Stimulated activated CD8-positive, alpha-beta memory T cell treated with anti-CD3 and anti-CD28 coated beads, Interleukin-4, amount 100 ng/mL, for 24 hours (primary cell): ENCODE measurements at regions not wholly inside any gene's neighbourhood (a gene's known extent, or its start where the extent isn't known, plus 50 kb on each side); places are given as distances from the start of the nearest gene placed in this dataset.
"Not testable (repeated sequence)": the region's sequence is repeated elsewhere in the genome, so short reads cannot be mapped to it uniquely, and the experiment has no call there.

Source experiments
- DNase-seq: peaks from one replicate; pipeline ENCODE4 v3.0.0-alpha.2; 2020; ENCODE audit warnings: low read depth

DNA sequence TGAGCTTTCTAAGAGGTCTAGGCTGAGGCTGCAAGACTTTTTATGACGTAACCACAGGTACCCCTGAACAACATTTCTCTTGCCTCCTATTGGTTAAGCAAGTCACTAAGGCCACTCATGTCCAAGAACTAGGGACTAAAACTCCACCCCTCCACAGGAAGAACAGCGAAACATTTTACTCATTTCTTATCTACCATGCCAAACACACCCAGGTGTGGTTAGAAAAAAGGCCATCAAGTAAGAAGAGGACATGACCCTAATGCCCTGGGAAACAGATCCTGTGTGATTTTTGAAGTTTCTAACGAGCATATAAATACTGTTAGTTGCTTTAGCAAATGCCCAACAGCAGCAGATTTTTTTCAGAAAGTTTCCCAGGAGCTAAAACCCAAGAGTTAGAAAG is 282.4 kb upstream of the DYNLRB2 start:
- DNase-seq = no peak

DNA sequence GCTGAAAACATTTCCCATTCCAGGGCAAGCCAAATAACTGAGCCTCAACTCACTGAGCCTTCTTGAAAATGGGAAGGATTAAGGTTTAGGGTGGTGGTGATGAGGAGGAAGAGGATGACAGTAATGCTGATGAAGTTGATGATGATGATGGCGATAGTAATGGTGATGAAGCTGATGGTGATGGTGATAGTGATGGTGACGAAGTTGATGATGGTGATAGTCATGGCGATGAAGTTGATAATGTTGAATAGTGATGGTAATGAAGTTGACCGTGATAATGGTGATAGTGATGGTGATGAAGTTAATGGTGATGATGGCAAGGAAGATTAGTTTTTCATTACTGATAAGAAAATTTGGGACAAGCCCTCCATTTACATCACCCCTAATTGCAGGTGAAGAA is 285.8 kb upstream of the DYNLRB2 start:
- no peak for DNase-seq

DNA sequence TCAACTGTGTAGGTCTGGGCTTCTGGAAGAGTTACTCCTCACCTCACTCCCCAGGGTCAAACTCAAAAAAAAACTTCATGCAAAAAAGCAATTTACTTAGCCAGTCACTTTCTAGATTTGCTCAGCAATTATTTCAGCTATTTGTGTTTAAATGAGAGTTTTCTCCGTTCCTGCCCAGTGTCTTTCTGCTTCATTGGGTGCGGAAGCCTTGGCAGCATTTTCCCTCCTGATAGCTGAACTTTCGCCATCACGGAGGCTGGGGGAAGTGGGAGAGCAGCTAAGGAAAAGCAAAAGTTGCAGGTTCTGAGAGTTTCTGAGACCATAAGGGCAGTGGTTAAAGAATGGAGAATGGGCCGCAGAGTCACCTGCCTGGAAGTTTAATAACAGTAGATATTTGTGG is 287.1 kb upstream of the DYNLRB2 start:
- no peak for DNase-seq

DNA sequence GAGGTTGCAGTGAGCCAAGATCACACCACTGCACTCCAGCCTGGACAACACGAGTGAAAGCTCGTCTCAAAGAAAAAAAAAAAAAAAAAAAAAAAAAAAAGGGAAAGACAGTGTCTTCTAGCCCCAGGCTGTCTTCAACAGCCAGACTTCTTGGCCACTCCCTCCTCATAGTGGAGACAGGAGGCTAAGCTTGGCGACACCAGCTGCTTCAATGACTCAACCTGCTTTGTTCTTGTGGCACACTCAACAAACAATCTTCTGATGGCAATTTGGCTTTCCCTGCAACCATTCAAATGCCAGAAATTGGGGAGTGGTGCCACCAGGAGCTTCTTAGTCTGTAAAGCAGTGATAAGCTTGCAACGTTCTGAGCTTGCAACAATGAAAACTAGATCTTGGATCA is 290.4 kb upstream of the DYNLRB2 start:
- DNase-seq = no peak

DNA sequence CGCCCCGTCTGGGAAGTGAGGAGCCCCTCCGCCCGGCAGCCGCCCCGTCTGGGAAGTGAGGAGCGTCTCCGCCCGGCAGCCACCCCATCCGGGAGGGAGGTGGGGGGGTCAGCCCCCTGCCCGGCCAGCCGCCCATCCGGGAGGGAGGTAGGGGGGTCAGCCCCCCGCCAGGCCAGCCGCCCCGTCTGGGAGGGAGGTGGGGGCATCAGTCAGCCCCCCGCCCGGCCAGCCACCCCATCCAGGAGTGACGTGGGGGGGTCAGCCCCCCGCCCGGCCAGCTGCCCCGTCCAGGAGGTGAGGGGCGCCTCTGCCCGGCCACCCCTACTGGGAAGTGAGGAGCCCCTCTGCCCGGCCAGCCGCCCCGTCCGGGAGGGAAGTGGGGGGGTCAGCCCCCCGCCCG is 297.5 kb upstream of the DYNLRB2 start:
- not testable (repeated sequence) for DNase-seq

DNA sequence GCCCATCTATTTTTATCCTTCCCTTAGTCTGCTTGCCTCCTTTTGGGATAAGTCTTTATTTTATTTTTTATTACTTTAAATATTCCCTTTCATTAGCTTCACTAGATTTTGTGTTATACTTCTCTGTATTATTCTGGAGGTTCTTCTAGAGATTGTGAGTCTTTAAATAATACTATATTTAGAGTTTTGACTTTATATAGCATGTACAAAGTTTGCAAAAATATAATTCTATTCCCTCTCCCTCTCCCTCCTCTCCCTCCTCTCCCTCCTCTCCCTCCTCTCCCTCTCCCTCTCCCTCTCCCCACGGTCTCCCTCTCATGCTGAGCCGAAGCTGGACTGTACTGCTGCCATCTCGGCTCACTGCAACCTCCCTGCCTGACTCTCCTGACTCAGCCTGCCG is 298.5 kb upstream of the DYNLRB2 start:
- not testable (repeated sequence) for DNase-seq

DNA sequence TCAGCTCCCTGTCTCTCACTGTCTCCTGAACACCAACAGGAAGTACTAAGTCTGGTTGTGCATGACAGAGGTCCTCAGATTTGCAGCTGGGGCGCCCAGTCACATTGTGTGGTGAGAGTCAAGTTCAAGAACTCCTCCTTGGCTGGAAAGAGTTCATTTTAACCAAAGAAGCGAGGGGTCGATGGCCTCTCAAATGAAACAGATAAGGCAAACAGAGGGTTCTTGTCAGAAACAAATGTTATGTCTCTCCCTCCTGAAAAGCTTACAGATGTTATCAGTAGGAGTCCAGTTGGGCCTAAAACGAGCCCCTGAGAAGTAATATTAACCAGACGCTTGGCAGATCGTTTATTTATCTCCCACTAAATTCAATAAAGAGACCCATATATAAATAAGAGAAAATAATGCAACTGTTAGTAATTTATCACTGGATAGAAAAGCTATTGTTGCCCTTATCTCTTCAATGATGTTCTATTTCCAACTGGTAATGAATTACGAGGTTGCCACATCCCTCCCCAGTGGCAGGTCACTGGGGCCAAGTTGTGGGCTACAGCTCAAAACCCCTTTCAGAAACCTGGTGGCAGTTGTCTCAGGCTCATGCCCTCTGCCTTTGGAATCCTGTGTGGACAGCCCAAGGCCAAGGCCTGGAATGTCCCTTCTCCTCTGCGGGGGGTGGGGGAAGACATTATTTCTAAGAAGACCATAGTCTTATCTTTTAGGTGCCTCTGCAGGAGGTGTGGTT is 307.5 kb upstream of the DYNLRB2 start:
- DNase-seq = no peak

DNA sequence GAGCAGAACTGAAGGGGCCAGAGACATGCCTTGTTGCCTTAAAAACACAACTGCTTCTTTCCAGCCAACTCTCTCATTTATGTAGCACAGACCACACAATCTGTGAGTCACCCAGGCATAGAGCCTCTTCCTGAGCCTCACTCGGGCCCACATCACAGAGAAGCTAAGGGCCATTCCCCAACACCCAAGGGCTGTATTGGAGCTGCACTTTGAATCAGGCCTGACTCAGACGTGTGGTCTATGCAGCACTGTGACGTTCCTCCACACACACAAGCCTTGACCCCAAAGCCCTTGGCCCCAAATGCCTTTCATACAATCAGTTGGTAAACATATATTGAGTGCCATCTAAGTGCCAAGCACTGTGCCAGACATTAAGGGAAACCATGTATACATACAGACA is 308.9 kb upstream of the DYNLRB2 start:
- peak; percentile 0 for DNase-seq

DNA sequence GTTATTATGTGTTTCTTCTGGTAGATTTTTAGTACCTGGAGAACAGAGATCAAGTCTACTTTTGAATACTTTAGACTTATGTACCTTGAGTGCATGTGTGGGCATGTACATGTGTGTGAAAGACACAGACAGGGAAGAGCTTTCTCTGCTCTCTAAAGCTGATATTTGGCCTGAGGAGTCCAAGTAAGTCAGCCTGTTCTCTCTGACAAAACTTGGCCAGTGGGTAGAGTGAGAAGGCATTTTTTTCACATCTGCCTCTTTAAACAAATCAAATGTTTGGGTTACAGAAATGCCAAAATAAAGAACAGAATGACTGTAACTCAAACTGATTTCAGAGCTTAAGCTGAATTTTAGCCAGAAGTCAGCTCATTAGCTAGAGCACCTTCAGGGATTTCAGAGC is 309.7 kb upstream of the DYNLRB2 start:
- DNase-seq = no peak

DNA sequence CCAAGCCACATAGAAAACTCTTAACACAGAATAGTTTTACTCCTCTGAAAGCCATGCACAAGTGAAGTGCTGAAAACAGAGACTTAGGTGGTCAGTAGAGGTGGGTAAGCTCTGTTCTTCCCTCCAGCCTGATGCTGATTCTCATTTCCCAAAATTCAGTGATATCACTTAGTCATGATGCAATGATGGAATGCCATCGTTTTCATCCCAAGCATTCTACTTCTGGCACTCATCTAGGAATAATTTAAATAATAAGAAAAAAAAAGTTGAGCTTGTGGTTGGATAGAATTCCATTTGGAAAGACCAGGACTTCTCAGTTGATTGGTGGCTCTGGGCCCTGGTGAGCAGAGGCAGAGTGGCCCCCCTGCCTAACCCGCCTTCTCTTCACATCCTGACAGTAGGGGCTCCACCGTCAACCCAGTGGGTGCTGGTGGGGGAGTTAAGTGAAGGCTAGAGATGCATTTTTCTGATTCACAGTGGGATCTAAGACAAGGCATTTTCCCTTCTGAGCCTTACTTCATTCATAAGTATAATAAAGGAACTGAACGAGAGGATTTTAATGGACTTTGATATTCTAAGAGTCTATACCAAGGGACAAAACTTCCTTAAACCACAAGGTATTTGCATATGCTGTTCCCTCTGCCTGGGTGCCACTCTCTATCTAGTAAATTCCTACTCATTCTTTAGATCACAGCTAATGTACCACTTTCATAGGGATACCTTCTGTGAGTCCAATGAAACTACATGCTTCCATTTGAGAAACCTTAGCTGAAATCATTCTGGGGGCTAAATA is 310.3 kb upstream of the DYNLRB2 start:
- DNase-seq = no peak

DNA sequence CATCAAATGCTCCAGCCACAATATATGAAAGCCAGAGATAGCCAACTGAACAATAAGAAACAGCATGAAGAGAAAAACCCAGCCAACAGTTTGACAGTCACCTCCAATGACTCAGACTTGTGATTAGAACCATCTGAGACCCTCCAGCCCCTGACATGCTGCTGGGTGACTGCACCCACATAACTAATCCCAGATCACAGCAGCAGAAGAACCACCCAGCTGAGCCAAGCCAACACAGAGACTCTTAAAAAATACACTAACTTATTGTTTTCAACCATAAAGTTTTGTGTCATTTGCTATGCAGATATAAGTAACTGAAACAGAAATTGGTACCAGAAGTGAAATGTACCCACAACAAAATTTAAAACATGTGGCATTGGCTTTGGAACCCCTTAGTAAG is 314.3 kb upstream of the DYNLRB2 start:
- DNase-seq = no peak

DNA sequence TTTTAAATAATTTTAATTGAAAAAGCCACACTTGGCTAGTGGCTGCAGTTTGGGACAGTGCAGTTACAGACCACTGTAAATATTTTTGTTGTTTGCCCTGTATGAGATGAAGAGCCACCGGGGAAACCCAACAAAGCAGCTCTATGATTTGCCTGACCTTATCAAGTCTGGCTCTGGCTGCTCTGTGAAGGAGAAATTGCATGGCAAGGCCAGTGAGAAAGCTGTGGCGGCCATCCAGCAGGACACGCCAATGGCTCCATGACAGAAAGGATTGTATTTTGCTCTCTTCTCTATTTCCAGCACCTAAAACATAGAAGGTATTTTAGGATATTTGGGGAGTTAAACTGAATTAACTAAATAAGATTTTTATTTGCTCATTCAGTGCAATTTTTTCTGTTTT is 330.0 kb upstream of the DYNLRB2 start:
- DNase-seq = no peak

DNA sequence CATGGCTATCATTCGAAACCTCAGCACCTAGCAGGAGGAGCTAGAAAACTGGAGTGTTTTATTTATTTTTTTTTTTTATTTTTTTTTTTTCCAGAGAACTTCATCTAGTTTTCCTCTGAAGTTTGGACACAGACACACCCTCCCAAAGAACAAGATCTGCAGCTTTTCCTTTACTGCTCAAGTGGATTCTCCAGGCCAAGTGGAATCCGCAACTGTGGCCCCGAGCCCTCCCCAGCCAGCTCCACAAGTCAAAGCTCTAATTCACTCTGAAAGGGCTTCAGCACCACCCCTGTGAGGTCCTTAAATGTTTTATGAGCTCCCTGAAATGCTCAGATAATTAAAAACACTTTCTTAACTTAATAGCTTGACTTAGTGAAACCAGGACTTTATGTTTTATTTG is 332.1 kb upstream of the DYNLRB2 start:
- DNase-seq = no peak

DNA sequence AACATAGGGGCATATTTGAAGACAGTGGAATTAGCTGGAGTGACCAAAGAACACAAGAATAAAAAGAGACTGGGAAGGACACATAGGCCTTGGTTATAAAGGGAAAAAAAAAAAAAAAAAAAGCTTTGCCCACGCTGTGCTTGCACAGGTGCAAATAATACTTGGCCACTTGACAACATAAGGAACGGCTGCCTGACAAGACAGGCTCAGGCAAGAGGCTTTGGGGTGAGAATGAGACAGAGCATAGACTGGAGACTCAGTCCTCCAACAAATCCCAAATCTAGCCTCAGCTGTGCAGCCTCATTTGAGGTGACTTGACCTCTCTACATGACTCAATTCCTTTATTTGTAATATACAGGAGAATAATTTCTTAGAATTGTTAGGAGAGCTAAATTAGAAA is 332.8 kb upstream of the DYNLRB2 start:
- DNase-seq = no peak

DNA sequence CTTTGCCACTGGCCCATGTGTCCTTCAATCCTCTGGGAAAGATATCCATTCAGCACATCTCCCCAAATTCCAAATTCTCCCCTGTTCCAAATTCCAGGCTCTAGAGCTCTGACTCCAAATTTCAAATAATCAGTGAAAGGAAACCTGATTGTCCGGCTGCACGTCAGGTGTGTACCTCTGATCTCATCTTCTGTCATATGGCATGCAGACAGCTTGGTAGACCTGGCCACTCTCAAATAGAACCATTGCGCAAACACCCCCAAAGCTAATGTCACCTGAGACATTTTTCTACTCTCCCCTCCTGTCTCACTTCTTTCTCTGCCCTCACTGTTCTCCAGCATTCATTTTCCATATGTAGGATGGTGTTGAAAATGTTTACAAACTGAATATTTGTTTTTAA is 337.0 kb upstream of the DYNLRB2 start:
- no peak for DNase-seq

DNA sequence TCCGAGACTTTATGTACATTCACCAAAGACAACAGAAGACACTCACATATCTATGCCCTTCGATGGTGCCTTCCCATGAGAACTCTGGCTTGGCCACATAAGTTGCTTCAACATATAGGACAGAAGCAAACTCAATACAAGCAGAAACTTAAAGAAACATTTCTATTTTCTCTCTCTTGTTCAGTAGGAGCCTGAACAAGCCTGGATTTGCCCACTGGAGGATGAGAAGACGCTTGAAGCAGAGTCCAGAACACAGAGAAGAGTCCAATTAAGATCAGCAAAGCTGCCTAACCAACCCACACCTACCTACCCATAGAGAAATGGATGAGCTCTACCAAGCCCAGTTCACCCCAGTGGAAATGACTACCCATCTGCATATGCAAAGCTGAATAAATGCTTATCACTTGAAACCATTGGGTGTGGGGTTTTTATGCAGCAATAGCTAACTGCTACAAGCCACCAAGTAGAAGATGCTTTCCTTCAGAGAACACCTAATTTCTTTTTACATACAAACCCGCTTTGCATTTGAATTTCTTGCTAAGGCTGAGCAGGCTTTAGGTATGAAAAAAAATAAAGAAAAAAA is 337.9 kb upstream of the DYNLRB2 start:
- DNase-seq = no peak

DNA sequence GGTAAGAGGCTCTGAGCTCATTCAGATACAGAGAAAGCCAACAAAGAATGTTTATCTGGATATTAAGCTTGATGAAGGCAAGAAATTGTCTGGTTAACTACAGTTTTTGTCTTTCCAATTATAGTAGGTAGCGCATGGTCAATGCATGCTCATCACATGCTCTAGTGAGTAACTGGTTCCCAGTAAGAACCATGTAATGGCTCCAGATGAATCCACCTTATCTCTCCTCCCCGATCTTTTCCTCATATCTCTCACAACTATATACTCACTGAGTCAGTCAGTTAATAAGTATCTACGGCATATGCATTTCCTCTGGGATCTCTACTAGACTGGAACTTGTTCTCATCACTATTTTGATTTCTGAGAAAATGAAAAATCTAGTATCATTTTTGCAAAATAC is 340.7 kb upstream of the DYNLRB2 start:
- no peak for DNase-seq

DNA sequence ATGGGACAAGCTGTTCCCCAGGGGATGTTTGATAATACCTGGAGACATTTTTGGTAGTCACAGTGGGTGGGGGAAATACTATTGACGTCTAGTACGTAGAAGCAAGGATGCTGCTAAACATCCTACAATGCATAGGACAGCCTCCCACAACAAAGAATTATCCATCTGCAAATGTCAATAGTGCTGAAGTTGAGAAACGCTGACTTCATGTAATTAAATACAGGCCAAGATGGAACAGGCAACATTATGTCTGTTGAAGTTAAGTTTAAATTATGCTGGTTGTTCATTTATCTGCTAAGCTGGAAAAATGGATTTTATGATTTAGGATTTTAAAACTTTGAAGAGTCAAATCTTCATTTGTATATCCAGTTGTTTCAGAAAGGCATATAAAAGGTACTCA is 341.2 kb upstream of the DYNLRB2 start:
- DNase-seq = no peak

DNA sequence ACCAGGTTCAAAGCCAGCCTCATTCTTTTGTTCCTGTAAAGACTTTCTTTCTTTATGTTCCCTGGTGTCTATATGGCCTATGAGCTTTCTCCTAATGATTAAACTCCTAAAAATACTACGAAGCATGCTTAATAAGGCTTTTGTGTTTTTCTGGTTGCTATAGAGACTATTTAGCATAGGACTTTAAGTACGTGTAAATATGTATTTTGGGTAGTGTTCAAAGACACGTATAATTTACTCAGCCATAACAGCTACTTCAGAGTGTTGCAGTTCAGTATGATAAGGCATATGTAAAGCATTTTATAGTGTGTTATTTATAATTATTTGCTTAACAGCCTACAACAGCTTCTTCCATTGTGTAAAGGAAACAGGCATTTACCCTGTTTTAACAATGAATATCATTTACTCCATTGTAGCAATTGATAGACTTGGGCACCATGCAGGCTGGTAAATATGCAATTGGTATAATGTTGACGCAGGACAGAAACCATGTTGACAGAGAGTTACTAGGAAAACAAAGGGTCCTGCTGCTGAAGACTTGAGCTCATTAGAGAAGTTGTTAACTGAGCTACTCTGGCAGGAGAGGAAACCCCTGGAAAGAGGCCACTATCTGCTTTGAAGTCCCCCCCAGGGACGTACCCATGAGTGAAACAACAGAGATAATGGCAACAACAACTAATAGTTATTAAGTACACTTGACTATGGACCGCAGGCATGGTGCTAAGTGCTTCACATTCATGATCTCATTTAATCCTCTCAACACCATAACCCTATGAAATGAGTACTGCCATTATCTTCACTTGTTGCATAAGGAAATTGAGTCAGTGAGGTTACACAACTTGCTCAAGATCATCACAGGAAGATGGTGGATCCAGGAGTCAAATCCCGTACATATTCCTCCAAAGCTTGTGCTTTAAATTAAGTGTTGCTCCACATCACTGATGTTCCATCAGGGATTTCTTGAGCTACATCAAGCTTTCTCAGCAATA is 342.2 kb upstream of the DYNLRB2 start:
- DNase-seq = no peak

DNA sequence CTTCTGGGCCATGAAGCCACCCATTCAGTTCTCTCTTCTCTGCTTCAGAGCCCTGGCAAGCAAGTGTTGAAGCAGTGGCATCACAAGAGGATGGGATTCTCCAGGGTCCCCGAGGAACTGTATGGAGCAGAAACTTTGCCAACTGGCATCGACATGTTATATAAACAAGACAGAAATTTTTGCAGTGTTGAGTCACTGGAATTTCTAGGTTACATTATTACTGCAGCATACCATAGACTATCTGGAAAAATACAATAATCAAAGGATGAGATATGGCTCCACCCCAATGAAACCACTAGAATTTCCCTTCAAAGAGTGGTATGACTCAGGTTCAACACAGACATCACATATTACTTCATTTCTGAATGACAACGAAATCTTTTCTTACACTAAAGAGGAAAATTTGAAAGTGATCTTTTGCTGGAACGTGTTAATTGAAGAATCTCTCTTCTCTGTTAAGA is 343.0 kb upstream of the DYNLRB2 start:
- DNase-seq = no peak

DNA sequence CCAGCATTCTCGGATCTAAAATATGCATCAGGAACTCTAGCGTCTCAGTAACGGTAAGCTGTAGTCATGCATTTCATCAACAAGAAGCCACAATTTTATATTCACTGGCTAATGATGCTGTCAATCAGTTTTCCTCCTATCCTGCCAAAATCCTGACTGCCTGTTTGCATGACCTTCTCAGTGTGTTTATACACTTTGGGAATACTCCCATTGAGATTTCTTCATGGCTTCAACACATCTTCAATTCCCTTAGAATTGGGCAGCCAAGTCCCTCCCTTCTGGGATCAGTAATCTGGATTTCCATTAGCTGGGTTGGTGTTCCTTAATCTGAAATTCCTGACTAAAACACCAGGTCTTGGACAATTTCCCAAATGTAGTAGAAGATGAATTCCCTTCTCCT is 348.9 kb upstream of the DYNLRB2 start:
- DNase-seq = no peak
